HK-2 (cell line): ENCODE measurements at regions not wholly inside any gene's neighbourhood (a gene's known extent, or its start where the extent isn't known, plus 50 kb on each side); places are given as distances from the start of the nearest gene placed in this dataset.

Experiments
- DNase-seq: peaks from one replicate; pipeline ENCODE4 v3.0.0-alpha.2; 2018; ENCODE audit not compliant: unreplicated experiment

GRCh38 chr7:125668321-125668993 is 738.8 kb upstream of the POT1 start:
- peak; percentile 23 for DNase-seq

- DNase-seq: no peak
Observed at GRCh38 chr7:125664625-125665024, 735.0 kb upstream of the POT1 start.

GRCh38 chr7:125663961-125664360 is 734.3 kb upstream of the POT1 start:
- DNase-seq: no peak

- no peak for DNase-seq
Observed at GRCh38 chr7:125661677-125662076, 732.1 kb upstream of the POT1 start.

- no peak for DNase-seq
Observed at GRCh38 chr7:125661006-125661405, 731.4 kb upstream of the POT1 start.

GRCh38 chr7:125654076-125654475 is 724.5 kb upstream of the POT1 start:
- DNase-seq: no peak

- DNase-seq: no peak
Observed at GRCh38 chr7:125651823-125652528, 722.4 kb upstream of the POT1 start.

GRCh38 chr7:125648543-125648942 is 718.9 kb upstream of the POT1 start:
- no peak for DNase-seq

- DNase-seq: no peak
Observed at GRCh38 chr7:125645770-125646169, 716.1 kb upstream of the POT1 start.

- DNase-seq: no peak
Observed at GRCh38 chr7:125644109-125644508, 714.5 kb upstream of the POT1 start.

GRCh38 chr7:125643302-125643701 is 713.7 kb upstream of the POT1 start:
- no peak for DNase-seq

- no peak for DNase-seq
Observed at GRCh38 chr7:125641884-125642283, 712.3 kb upstream of the POT1 start.

- DNase-seq: peak; percentile 20
Observed at GRCh38 chr7:125636320-125636962, 706.8 kb upstream of the POT1 start.

GRCh38 chr7:125618516-125618915 is 688.9 kb upstream of the POT1 start:
- no peak for DNase-seq

- no peak for DNase-seq
Observed at GRCh38 chr7:125611582-125611981, 682.0 kb upstream of the POT1 start.

GRCh38 chr7:125606671-125607070 is 677.0 kb upstream of the POT1 start:
- no peak for DNase-seq

- no peak for DNase-seq
Observed at GRCh38 chr7:125605241-125605640, 675.6 kb upstream of the POT1 start.

GRCh38 chr7:125602441-125602840 is 672.8 kb upstream of the POT1 start:
- DNase-seq: no peak

GRCh38 chr7:125599387-125599786 is 669.8 kb upstream of the POT1 start:
- DNase-seq: no peak

- no peak for DNase-seq
Observed at GRCh38 chr7:125592331-125592730, 662.7 kb upstream of the POT1 start.

GRCh38 chr7:125573126-125573525 is 643.5 kb upstream of the POT1 start:
- DNase-seq: no peak

GRCh38 chr7:125572414-125572813 is 642.8 kb upstream of the POT1 start:
- no peak for DNase-seq

- no peak for DNase-seq
Observed at GRCh38 chr7:125568799-125569198, 639.2 kb upstream of the POT1 start.
